HuH-7 (cell line): ENCODE measurements at regions not wholly inside any gene's neighbourhood (a gene's known extent, or its start where the extent isn't known, plus 50 kb on each side); places are given as distances from the start of the nearest gene placed in this dataset.

Experiments used
- DNase-seq: peaks from one replicate; pipeline ENCODE4 v3.0.0; 2011; ENCODE audit warnings: low spot score

- no peak for DNase-seq
These were observed 306.8 kb upstream of the STT3B start for GRCh38 chr3:31225923-31226322.

- DNase-seq = no peak
These were observed 306.4 kb upstream of the STT3B start for GRCh38 chr3:31226346-31226745.

DNA sequence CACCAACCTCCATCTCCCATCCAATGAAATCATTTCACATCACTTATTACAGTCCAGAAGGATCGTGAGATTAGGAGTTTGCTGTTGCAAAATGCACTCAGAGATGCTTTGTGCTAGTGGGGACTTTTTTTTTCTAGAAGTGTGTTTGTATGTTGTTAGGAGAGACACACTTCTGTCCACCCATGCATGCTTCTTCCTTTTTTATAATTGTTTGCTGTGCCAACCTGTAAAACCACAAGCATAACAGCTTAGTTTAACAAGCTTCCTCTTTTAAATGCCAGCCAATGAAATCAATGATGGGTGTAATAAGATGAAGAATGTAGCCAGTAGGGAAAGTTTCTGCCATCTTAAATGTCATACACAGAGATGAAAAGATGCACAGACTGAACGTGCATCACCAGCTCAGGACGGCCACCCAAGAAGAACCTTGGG, 305.6 kb upstream of the STT3B start:
- DNase-seq = no peak

GRCh38 chr3:31230425-31231223, 302.1 kb upstream of the STT3B start:
- DNase-seq = no peak

GRCh38 chr3:31232055-31233025, 300.4 kb upstream of the STT3B start:
- DNase-seq = no peak

GRCh38 chr3:31234145-31234544, 298.6 kb upstream of the STT3B start:
- no peak for DNase-seq

DNA sequence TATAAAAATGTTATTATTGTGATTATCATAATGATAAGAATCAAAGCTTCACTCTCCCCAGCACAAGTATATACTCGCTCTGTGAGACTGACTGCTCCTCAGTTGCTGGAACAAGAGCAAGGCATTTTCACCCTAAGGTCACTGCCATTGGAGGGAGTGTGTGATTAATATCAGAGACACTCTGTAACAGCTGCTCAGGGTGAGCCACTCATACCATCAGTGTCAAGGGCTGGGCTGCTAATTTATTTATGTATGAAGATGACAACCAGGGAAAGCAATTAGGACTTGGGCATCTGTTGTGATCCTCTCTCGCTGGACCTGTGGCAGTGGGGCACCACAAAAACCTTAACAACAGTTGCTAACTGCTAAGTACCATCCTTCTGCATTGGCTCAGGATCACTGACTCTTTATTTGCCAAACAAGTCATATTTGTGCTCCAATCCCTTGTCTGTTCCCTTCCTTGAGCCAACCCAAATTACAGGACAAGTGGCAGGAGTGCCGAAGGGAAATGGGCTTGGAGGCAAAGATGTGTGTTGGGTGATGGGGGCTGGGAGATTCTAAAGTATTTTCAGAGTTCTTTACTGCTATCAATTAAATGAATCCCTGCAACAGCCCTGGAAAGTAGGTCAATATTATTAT, 297.5 kb upstream of the STT3B start:
- DNase-seq = no peak

GRCh38 chr3:31237887-31238286, 294.8 kb upstream of the STT3B start:
- DNase-seq = no peak

GRCh38 chr3:31240013-31240412, 292.7 kb upstream of the STT3B start:
- no peak for DNase-seq

DNA sequence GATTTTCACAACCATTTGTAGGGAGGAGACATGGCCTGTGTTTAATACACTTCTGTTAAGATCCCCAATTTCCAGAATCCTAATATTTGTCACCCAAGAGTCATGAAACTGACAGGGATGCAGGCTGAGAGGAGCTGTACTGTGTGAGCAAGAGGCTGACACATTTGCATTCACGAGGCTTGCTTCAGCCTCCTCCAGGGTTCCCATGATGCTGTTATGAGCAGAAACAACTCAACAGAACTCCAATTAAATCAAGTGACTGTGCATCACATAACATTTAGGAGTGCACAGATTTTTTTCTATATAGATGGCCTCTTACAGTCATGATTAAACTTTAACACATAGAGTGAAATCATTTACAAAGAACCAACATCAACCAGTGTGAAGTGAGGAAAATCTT, 292.3 kb upstream of the STT3B start:
- DNase-seq = no peak

DNA sequence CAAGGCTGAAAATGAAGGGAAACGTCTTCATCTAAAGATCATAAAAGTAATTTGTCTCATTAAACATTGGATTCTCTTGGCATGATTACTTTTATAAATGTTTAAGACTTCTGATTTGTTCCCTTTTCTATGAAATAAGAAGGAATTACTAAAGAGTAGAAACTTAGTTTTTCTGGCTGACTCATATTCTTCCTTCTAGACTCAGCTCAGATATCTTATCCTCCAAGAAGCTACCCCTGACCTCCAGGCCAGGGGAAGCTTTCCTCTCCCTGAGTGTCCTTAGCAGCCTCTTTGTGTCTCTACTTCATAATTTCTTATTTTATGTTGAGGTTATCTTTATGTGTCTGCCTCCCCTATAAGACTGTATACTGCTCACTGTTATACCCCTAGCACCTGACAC, 291.9 kb upstream of the STT3B start:
- no peak for DNase-seq

DNA sequence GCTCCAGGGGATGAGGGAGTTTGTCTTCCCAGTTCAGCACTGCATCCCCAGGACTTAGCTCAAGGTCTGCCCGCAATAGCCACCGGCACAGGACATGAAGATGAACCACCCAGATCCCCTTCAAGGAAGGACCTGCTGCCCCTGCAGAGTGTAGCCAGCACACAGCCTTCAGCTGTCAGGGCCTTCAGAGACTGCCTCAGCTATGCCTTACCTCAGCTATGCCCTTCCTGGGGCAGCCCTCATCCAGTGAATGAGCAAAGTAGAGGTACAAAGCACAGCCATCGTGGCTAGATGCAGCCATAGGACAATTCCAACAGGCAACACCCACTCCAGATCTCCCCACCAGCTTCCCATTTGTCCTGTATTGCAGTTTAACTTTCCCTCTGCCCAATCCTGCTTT, 291.2 kb upstream of the STT3B start:
- DNase-seq = no peak

DNA sequence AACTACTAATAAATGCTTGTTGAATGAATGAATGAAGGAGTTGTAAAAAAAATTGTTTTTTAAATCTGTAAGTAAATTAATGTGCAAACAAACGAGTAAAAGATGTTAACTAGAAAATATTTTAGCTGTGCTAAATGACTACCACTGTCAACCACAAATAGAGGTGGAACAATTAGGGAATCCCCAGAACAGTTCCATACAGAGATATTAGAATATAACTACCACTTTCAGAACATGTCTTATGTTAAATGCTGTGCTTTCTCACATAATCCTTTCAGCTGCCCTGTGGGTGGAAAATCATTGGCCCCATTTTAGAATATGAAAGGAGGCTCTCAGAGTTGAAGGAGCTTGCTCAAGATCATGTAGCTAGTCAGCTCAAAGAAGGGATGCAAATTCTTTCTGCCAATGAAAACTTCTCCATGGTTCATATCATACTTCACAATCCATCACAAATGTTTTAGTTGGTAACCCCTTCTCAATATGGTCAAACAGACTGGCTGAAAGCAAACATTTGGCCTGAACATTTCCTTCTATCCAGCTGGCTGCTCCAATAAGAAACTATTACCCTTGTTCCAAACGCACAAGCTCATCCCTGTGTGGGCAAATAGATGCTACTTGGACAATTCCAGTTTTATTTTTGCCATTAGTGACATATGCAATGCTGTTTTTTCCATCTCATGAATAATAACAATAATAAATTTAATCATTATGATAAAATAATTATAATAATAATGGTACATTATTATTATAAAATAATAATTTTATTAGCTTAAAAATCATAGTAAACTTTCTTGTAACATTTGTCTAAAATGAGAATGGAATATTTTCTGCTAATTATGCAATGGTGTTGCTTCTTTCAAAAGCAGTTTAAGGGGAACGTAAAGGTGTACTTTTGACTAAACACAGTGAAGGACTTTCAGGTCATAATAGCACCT, 290.4 kb upstream of the STT3B start:
- no peak for DNase-seq

DNA sequence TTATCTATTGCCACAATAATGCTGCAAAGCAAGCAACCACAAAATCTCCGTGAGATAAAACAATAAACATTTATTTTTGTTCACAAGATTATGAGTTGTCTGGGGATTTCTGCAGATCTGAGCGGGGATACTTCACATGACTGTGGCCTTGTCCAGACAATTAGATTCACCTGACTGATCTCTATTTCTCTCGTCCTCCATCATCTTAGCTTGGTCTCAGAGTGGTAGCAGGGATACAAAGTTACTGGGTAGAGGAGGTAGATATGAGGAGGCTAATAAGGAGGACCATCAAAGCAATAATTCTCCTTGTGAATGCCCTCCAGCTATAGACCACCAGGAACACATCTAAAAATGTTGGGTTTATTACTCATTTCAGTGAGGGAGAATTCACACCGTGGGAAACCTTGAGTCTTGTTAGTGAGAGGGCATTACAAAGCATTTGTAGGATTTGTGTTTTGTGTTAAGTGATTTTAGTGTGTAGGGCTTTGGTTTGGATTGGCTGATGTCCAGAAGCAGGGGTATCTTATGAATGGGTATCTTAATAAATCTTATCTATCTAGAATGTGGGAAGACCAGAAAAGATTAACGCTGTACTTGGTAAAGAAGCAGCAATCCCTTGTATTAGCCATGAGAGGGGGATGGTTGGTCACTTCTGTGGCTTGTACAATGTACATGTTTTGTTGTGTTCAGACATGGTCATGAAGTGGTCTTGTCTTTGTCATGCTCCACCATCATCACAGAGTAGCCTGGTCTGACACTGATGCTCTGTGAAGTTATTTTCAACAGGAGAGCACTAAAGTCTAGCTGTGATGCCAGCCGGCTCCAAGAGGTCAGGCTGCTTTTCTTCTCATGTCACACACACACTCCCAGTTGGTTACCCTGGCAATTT, 287.6 kb upstream of the STT3B start:
- no peak for DNase-seq

- no peak for DNase-seq
These were observed 286.2 kb upstream of the STT3B start for GRCh38 chr3:31246293-31247062.

- no peak for DNase-seq
These were observed 285.7 kb upstream of the STT3B start for GRCh38 chr3:31247063-31247447.

DNA sequence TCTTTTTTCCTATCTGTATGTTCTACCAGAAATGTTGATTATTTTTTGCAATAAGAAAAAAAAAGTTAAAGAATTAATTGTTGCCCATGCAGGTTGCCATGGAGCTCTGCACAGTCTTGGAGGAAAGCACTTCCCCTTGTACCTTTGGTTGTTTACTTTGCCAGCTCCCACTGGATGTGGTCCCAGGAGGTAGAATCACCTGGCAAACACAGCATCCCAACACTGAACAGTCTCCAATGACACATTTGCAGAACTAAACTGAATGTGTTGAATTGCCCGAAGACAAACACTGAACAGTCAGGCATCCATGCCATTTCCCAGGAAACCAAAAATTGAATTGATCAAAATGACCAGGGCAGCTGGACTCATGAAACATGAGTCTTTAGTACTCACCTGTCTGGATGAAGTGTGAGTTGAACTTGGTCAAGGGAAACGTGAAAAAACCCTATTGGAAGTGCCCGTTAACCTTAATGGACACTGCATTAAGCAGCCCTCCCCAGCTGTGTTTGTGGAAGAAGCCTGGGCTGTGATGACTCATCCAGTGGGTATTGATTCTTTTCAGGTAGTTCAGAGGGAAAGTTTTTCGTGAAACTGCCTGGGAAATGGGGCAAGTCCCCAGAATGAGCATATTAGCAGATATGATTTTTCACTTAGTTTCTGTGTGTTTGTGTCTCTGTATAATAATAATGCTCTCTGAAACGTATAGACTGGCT, 284.7 kb upstream of the STT3B start:
- DNase-seq = peak; percentile 51

DNA sequence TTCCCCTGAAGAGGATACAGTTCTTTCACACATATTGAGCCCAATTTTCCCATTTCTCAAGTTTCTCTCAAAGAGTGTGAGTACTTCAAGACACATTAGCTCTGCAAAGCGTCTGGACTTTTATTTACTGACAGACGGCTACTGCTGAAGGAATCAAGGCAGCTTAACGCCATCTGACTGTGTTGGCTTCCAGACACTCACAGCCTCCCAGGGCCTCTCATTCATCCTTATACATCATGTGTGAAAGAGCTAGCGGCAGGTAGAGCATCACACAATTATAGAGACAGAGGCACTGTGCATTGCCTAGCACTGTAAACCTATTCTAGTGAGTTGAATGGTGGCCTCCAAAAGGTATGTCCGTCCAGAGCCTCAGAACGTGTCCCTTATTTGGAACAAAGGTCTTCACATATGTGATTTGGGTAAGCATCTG, 284.1 kb upstream of the STT3B start:
- no peak for DNase-seq

DNA sequence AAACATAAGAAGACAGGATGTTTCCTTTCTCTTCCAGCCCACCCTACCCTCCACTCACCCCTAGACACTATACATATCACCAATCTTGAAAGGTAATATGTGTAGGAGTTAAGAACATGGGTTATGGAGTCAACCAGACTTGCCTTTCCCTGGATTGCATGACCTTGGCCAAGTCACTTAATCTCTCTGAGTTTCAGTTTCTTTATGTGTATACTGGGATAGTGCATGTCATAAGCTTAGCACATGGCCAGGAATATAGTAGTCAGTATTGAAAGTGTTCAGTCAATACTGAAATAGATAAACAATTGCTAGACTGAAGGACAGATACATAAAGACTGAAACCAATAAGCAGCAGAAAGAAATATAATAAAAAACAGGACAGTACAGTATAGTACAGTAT, 283.2 kb upstream of the STT3B start:
- no peak for DNase-seq
